GM10266 (cell line): ENCODE measurements at regions not wholly inside any gene's neighbourhood (a gene's known extent, or its start where the extent isn't known, plus 50 kb on each side); places are given as distances from the start of the nearest gene placed in this dataset.

Experiments
- DNase-seq: peaks from one replicate; pipeline ENCODE4 v3.0.0; 2012; ENCODE audit errors: extremely low spot score
- TF ChIP-seq, protein P1 (sequence below): IDR thresholded peaks from 2 replicates; pipeline ENCODE4 v1.5.1; 2012; ENCODE audit warnings: mild to moderate bottlenecking, low read depth; ENCODE audit not compliant: control insufficient read depth, insufficient read depth; ENCODE audit errors: missing control alignments

DNA sequence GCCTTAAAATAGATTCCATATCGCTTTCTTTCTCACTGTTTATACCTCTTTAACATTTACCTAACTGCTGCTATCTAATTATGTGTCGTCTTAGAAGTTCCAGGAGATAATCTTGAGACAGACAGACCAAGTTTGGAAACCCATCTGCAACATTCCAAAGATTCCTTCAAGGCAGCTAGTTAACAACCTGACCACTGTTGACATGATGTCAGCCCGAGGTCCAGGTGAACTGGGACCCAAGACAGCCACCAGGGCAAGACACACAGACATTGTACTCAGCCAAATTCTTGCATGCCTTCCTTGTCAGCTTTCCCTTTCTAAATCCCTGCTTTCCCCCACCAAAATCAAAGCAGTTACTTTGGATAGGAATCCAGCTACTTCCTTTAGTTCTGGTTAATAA, 1476.5 kb upstream of the PRR20A start:
- no peak for DNase-seq

DNA sequence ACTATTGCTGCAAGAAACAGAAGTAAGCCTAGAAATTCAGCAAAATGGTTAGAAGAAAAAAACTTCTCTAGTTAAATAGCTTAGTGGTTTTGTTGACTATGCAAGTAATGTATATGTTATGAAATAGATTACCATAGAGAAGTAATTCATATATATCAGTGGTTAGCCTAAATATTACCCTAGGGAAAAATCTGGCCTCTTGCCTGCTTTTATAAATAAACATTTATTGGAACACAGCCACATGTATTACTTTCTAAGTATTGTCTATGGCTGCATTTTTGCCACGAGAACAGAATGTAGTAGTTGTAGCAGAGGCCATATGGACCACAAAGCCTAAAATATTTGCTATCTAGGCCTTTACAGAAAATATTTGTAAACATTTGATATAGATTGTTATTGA, 1471.7 kb upstream of the PRR20A start:
- no peak for DNase-seq
- TF ChIP-seq, protein P1, sequence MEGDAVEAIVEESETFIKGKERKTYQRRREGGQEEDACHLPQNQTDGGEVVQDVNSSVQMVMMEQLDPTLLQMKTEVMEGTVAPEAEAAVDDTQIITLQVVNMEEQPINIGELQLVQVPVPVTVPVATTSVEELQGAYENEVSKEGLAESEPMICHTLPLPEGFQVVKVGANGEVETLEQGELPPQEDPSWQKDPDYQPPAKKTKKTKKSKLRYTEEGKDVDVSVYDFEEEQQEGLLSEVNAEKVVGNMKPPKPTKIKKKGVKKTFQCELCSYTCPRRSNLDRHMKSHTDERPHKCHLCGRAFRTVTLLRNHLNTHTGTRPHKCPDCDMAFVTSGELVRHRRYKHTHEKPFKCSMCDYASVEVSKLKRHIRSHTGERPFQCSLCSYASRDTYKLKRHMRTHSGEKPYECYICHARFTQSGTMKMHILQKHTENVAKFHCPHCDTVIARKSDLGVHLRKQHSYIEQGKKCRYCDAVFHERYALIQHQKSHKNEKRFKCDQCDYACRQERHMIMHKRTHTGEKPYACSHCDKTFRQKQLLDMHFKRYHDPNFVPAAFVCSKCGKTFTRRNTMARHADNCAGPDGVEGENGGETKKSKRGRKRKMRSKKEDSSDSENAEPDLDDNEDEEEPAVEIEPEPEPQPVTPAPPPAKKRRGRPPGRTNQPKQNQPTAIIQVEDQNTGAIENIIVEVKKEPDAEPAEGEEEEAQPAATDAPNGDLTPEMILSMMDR: no peak

More for the DNA sequence above, 1476.5 kb upstream of the PRR20A start:
- TF ChIP-seq, protein P1: no peak

DNA sequence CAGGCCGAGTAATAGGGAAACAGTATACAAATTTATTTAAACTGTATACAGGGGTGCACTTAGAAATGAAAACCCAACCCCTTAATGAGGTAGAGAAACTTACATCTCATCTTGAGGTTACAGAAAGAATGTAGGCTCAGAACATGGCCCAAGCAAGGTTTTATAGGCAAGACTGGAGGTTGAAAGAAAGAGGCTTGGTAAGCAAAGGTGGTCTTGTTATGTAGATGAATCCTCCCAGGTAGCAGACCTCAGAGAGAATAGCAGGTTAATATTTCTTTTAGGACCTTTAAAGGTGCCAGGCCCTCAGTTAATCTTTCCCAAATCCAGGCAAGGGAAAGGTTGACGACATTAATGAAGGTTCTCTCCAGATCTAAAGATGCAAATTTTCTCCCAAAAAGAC, 1466.8 kb upstream of the PRR20A start:
- TF ChIP-seq, protein P1: no peak
- DNase-seq: no peak

DNA sequence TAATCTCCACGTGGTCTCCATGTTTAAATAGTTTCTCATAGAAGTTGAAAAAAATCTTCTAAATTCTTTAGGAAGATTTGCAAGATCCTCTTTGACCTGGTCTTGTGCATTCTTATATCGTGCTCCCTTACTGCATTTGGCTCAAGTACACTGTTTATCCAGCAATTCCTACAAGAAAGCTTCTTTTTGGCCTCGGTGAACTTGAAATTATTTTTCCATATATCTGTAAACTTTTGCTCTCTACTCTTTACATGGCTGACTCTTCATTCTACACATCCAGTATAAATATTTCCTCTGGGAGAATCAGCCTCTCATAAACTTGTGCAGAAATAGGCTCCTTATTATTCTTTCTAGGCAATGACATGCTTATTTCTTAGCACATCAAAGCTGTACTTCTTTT, 1457.9 kb upstream of the PRR20A start:
- DNase-seq: no peak
- TF ChIP-seq, protein P1: no peak

DNA sequence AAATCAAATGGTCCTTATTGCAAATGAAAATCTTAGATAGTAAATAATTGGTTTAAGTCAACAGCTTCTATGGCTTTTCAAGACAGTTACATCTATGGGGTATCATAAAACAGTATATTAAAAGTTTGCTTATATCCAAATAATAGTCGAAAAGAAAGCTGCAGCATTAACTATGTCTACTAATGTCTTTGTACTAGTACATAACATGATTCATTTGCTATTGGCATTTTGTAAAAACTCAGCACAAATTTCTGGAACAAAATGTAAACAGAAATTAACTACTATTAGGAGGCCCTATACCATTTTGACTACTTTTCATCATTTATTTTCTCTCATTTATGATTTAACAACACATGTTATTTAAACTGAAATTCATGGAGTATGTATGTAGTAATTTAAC, 1435.2 kb upstream of the PRR20A start:
- TF ChIP-seq, protein P1: no peak
- DNase-seq: no peak

DNA sequence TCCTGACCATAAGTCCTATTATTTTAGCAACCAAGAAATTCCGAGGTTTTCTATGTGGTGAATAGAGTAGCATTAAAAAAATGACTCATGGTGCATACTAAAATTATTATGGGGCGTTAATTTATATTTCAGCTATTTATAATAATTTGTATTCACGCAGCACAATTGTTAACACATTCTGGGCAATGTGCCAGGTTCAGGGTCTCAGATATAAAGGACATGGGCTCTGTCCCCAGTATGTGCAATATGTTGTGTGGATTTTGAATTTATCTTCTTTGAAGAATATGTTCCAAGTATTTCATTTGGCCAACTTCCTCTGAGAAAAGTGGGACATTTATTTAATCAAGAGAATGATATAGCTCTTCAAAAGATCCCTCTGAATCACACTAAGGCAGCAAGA, 1434.7 kb upstream of the PRR20A start:
- no peak for DNase-seq
- TF ChIP-seq, protein P1: no peak

DNA sequence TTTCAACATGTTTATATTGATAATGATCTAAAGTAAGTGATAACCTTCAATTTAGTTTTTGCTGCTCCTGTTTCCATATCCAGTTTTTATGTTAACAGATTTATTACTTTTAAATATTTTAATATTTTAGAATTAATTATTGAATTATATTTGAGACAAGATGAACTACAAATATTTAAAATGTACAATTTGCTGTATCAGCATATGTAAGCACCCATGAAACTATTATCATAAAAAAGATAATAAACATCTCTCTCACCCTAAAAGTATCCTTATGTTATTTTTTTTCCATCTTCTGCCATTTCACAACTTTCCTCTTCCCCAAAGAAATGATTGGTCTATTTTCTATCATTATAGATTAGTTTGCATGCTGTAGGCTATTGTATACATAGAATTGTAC, 1426.6 kb upstream of the PRR20A start:
- TF ChIP-seq, protein P1: no peak
- no peak for DNase-seq
